Astrocyte of the spinal cord (primary cell): ENCODE measurements at regions not wholly inside any gene's neighbourhood (a gene's known extent, or its start where the extent isn't known, plus 50 kb on each side); places are given as distances from the start of the nearest gene placed in this dataset.

Experiments used
- DNase-seq: peaks from one replicate; pipeline ENCODE4 v3.0.0; 2011; ENCODE audit warnings: low read depth, low spot score
- H3K4me3 ChIP-seq: 2 replicates; pipeline ENCODE4 v1.5.1; 2011; ENCODE audit warnings: low read depth, mild to moderate bottlenecking, low read length, moderate library complexity
- CTCF ChIP-seq: IDR thresholded peaks from 2 replicates; pipeline ENCODE4 v1.5.1; 2012; ENCODE audit warnings: low read depth, mild to moderate bottlenecking, low read length, inconsistent platforms
- in situ Hi-C: cut with HindIII; loops from 2 replicates; pipeline ENCODE4 v1.10.0; 2017; ENCODE audit warnings: low sequenced_read_pairs

- no peak for TF ChIP-seq CTCF
- in situ Hi-C loops, result no loop called here
- no peak overlapping the region for H3K4me3 ChIP-seq
- DNase-seq, result no peak
Observed at GRCh38 chr2:192591617-192592016, 396.9 kb upstream of the TMEFF2 start.

GRCh38 chr2:192585418-192585817 is 390.7 kb upstream of the TMEFF2 start:
- H3K4me3 ChIP-seq, result no peak overlapping the region
- DNase-seq, result peak; percentile 2
- in situ Hi-C loops, result no loop called here
- no peak for TF ChIP-seq CTCF

GRCh38 chr2:192584976-192585375 is 390.2 kb upstream of the TMEFF2 start:
- no peak for DNase-seq
- TF ChIP-seq CTCF, result no peak
- H3K4me3 ChIP-seq, result no peak overlapping the region
- in situ Hi-C loops, result no loop called here

GRCh38 chr2:192579965-192580700 is 385.4 kb upstream of the TMEFF2 start:
- TF ChIP-seq CTCF, result no peak
- no peak for DNase-seq
- in situ Hi-C loops, result no loop called here
- H3K4me3 ChIP-seq, result no peak overlapping the region

- DNase-seq, result no peak
- H3K4me3 ChIP-seq, result no peak overlapping the region
- in situ Hi-C loops, result no loop called here
- TF ChIP-seq CTCF, result no peak
Observed at GRCh38 chr2:192578780-192579179, 384.0 kb upstream of the TMEFF2 start.

- DNase-seq, result no peak
- no peak for TF ChIP-seq CTCF
- no peak overlapping the region for H3K4me3 ChIP-seq
- in situ Hi-C loops, result no loop called here
Observed at GRCh38 chr2:192577706-192578105, 383.0 kb upstream of the TMEFF2 start.
